H54 (cell line): ENCODE measurements at regions not wholly inside any gene's neighbourhood (a gene's known extent, or its start where the extent isn't known, plus 50 kb on each side); places are given as distances from the start of the nearest gene placed in this dataset.

Source experiments
- DNase-seq: peaks from one replicate; pipeline ENCODE4 v3.0.0; 2011; ENCODE audit warnings: low spot score, mixed read lengths; ENCODE audit not compliant: insufficient read length
- FAIRE-seq: peaks from 3 replicates; lab custom pipeline; 2011; peaks lifted over from hg19 to GRCh38; lab: Jason Lieb, UNC
- POLR2A ChIP-seq: IDR thresholded peaks from 2 replicates; pipeline ENCODE4 v1.6.1; 2011; ENCODE audit warnings: low read depth, mild to moderate bottlenecking, low read length

GRCh38 chr11:106276859-106277436 is 199.5 kb downstream of the AASDHPPT start:
- no peak for TF ChIP-seq POLR2A
- DNase-seq (no peak), FAIRE-seq (no peak)

DNA sequence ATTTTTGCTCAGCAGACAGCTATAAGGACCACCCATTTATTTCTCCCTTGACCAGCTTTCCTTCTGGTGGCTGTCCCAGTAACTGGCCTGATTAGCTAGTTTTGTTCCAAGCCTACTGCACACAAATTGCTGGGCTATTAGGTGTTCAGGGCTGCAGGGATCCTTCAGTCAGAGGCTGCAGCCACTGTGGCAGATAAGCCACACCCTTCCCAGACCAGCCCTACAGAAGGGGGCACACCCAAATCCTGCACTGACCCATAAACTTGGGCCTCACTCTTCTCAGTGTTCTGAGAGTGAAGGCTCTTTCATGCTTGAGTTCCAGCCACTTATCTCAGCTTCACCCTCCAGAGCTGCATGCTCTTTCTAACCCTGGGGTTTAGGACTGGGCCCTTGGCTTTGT is 200.0 kb downstream of the AASDHPPT start:
- FAIRE-seq (no peak), DNase-seq (no peak)
- TF ChIP-seq POLR2A: no peak

DNA sequence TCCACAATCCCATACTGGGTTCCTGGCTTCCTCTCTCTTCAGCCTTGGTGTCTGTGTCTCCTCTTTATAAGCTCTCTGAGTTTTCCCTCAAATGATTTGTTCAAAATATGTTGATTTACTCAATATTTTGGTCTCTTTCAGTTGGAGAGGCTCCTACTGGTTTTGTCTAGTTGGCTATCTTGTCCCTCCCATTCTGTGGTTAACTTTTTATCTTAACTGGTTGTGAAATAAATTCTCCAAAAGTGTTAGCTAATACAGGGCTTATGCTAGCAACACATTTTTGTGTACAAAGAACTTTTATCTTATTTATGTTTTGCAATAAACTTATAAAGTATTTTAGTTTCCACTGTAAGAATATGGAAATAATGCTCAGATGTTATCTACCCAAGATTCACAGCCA is 200.9 kb downstream of the AASDHPPT start:
- no peak for FAIRE-seq
- no peak for DNase-seq
- TF ChIP-seq POLR2A: no peak

- no peak for TF ChIP-seq POLR2A
- DNase-seq (no peak), FAIRE-seq (no peak)
Observed at GRCh38 chr11:106280036-106280435, 202.6 kb downstream of the AASDHPPT start.

GRCh38 chr11:106281455-106282173 is 204.2 kb downstream of the AASDHPPT start:
- DNase-seq (no peak), FAIRE-seq (peak; percentile 57)
- TF ChIP-seq POLR2A: no peak

GRCh38 chr11:106286881-106287504 is 209.5 kb downstream of the AASDHPPT start:
- no peak for TF ChIP-seq POLR2A

DNA sequence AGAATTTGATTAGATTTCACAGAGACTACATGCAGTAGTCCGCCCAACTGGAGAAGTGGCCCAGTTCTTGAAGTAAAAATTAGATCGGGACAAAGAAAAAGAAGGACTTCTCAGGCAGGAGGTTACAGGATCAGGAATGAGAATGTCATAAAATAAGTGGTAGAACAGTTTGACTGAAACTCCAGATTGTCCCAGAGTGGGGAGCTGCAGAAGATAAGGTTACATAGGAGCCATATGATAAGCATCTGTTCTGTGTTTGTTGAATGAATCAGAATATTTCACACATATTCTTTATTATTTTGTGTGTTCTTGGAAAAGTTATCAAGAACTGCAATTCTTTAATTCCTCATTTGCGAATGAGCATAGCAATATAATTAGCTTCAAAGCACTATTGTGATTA is 210.6 kb downstream of the AASDHPPT start:
- FAIRE-seq: no peak
- no peak for TF ChIP-seq POLR2A
- no peak for DNase-seq

More at GRCh38 chr11:106286881-106287504, 209.5 kb downstream of the AASDHPPT start:
- DNase-seq (no peak), FAIRE-seq (no peak)

DNA sequence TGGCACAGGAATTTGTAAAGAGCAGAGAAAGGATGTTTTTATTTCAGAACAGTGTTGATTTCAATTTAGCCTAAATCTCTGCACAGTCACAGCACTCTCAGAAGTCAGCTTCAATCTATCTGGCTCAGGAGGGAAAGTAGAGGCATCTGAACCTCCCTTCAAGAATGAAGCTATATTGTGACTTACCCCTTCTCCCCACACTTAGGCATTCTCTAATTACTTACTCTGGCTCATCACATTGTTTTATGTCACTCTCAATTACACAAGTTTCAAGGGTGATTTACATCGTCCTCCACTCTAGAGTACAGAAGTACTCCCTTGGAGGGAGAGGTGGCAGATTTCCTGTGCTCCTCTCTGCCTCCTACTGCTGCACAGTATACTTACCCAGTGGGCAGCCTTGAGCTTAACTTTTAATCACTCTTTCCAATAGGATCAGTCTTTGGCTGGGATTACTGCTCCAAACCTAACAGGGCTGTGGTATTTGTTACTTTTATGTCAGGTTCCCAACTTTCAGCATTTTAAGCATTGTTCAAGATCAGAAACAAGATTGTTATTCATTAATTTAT is 211.4 kb downstream of the AASDHPPT start:
- DNase-seq (no peak), FAIRE-seq (no peak)
- no peak for TF ChIP-seq POLR2A

DNA sequence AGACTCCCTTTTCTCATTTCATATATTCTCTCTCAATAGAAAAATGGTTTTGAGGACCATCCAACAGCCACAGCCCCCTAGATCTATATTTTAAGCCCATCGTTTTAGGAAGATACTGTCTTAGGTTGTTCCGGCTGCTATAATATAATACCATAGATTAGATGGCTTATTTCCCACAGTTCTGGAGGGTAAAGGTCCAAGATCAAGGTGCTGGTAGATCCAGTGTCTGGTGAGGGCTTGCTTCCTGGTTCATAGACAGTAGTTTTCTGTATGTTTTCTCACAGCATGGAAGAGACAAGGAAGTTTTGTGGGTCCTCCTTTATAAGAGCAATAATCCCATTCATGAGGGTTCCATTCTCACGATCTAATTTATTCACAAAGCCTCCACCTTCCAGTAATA is 215.1 kb downstream of the AASDHPPT start:
- TF ChIP-seq POLR2A: no peak
- DNase-seq: no peak
- no peak for FAIRE-seq

- DNase-seq (no peak), FAIRE-seq (no peak)
- no peak for TF ChIP-seq POLR2A
Observed at GRCh38 chr11:106295974-106296373, 218.5 kb downstream of the AASDHPPT start.

GRCh38 chr11:106302416-106302815 is 225.0 kb downstream of the AASDHPPT start:
- TF ChIP-seq POLR2A: no peak
- FAIRE-seq (no peak), DNase-seq (no peak)

- DNase-seq: no peak
- TF ChIP-seq POLR2A: no peak
- no peak for FAIRE-seq
Observed at GRCh38 chr11:106304274-106304673, 226.8 kb downstream of the AASDHPPT start.

GRCh38 chr11:106305458-106305857 is 228.0 kb downstream of the AASDHPPT start:
- no peak for DNase-seq
- TF ChIP-seq POLR2A: no peak
- FAIRE-seq: no peak

DNA sequence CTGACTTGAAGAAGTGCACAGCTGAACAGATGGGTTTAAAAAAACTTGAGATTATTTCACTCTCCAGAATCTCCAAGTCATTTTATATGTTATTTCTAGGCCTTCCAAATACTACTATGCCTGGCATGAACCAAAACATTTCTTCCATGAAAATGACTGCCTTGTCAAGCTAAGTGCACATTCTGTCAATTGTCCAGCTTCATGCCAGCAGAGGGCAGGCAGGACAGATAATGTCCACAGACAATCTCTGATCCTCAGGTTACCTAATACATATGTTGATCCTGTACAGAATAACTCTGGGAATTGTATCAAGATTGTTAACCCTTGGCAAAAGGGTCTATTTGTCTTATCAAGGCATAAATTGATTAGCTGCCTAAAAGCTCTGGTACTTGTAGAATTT is 229.5 kb downstream of the AASDHPPT start:
- no peak for FAIRE-seq
- TF ChIP-seq POLR2A: no peak
- no peak for DNase-seq
